ENCODE measurements at regions not wholly inside any gene's neighbourhood (a gene's known extent, or its start where the extent isn't known, plus 50 kb on each side); places are given as distances from the start of the nearest gene placed in this dataset.

DNA sequence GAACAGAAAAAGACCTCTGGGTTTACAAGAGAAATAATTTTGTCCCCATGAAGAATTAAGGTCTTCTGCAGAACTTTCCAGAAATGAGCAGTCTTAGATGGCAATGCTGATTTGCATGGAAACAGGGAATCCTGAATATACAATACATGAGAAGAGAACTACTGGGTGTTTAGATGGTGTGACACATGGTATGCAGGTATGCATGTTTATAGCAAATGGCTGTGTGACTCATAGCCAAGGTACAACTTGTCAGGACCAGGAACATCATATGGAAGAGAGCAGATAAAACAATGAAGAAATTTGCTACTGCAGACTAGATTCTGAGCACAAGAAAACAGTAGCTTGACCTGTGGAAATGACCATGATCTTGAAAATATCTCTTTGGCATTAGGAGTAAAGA lies 907.8 kb downstream of the GATA3 start:
- Histone ChIP-seq H3K36me3 (no peaks in the 10 kb centered on the region), H3K27ac (no peak overlapping the region), H3K4me3 (no peak overlapping the region), H3K9me3 (no peaks in the 10 kb centered on the region), H3K4me1 (no peaks in the 10 kb centered on the region), H3K27me3 (ENCODE audit: low read depth) (no peaks in the 10 kb centered on the region)
- DNase-seq = no peak
- ATAC-seq = no peak
- intact Hi-C loops (cut with DNase I) = no loop called here
- TF ChIP-seq, protein P1, sequence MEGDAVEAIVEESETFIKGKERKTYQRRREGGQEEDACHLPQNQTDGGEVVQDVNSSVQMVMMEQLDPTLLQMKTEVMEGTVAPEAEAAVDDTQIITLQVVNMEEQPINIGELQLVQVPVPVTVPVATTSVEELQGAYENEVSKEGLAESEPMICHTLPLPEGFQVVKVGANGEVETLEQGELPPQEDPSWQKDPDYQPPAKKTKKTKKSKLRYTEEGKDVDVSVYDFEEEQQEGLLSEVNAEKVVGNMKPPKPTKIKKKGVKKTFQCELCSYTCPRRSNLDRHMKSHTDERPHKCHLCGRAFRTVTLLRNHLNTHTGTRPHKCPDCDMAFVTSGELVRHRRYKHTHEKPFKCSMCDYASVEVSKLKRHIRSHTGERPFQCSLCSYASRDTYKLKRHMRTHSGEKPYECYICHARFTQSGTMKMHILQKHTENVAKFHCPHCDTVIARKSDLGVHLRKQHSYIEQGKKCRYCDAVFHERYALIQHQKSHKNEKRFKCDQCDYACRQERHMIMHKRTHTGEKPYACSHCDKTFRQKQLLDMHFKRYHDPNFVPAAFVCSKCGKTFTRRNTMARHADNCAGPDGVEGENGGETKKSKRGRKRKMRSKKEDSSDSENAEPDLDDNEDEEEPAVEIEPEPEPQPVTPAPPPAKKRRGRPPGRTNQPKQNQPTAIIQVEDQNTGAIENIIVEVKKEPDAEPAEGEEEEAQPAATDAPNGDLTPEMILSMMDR (IDR thresholded peaks at IDR 0.05) = no peak

DNA sequence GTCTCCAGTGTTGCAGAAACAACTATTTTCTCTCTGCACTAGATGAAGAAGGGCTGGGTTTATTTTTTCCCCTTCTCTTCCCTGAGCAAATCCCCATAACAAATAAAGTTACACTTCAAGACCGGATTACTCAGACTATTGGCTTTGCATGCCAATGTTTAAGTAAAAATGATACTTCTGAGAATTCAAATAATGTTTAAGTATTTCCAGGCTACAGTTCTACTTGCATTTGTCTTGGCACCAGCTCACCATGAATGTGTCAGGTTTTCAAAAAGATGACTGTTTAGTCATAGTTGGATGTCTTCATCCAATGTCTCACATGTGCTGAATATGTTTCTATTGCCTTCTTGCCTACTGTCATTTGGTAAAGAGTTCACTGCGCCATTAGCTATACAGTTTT lies 912.6 kb downstream of the GATA3 start:
- Histone ChIP-seq H3K36me3 (no peaks in the 10 kb centered on the region), H3K4me3 (no peak overlapping the region), H3K4me1 (no peaks in the 10 kb centered on the region), H3K27me3 (ENCODE audit: low read depth) (no peaks in the 10 kb centered on the region), H3K27ac (no peak overlapping the region), H3K9me3 (no peaks in the 10 kb centered on the region)
- DNase-seq = no peak
- TF ChIP-seq, protein P1 (IDR thresholded peaks at IDR 0.05) = no peak
- intact Hi-C loops (cut with DNase I) = no loop called here
- ATAC-seq = no peak

DNA sequence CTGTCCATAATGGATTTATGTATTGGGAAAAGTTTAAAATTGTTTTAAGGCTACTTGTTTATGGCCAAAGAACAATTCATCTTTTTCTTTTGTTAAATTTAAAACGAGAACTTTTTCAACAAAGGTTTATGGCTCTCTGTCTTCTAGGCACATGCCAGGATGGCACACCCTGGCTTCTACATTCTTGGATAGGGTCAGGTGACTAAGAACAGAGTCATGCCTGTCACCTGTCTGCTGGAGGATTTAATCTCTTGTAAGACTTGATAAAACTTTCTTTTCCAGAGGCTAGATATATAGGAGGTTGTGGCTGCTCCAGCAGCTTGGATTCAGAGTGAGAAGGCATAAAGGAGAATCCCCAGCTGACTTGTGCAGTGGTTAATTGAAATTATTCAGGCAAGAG lies 915.4 kb downstream of the GATA3 start:
- TF ChIP-seq, protein P1 (IDR thresholded peaks at IDR 0.05) = no peak
- ATAC-seq (no peak), DNase-seq (no peak)
- no peaks in the 10 kb centered on the region for H3K27me3 ChIP-seq (ENCODE audit: low read depth)
- intact Hi-C loops (cut with DNase I) = no loop called here
- H3K27ac ChIP-seq = no peak overlapping the region
- no peaks in the 10 kb centered on the region for H3K36me3 ChIP-seq
- no peaks in the 10 kb centered on the region for H3K4me1 ChIP-seq
- H3K9me3 ChIP-seq = no peaks in the 10 kb centered on the region
- H3K4me3 ChIP-seq = no peak overlapping the region

DNA sequence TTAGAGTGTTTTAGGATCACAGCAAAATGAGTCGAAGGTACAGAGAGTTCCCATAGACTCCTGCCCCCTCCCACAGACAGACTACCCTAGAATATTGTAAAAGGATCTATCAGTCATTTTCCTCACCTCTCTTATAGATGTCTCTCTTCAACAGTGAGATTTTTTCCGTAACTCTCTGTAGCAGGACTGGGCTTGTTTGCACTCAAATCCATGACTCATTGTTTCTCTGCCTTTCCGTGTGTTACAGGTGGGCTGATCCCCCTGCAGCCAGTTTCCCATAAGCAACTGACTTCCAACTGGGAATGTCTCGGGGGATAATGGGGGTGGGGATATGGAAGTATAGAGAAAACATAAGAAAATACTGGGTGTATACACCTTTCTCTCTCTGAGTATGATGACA lies 921.0 kb downstream of the GATA3 start:
- Histone ChIP-seq H3K36me3 (no peaks in the 10 kb centered on the region), H3K4me1 (no peaks in the 10 kb centered on the region), H3K27ac (no peak overlapping the region), H3K27me3 (ENCODE audit: low read depth) (no peaks in the 10 kb centered on the region), H3K9me3 (no peaks in the 10 kb centered on the region), H3K4me3 (no peak overlapping the region)
- ATAC-seq = no peak
- TF ChIP-seq, protein P1 (IDR thresholded peaks at IDR 0.05) = no peak
- no peak for DNase-seq
- intact Hi-C loops (cut with DNase I) = no loop called here

DNA sequence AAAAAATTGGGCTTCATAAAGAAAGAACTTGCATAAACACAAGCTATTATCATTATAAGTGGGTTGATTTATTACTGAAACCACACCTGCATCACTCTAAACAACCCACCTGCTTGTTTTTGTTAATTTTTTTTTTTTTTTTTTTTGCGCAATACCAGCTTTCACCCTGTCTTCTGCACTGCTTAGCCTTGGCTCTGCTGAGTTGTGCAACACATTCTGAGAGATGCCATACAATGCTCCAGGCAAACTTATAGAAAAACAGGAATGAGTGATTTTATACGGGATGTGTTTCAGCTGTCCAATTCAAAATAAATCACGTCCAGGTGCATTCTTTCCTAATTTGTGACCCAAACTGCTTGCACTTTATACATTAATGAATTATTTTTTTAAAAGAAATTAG lies 923.6 kb downstream of the GATA3 start:
- DNase-seq = no peak
- intact Hi-C loops (cut with DNase I) = no loop called here
- no peaks in the 10 kb centered on the region for H3K9me3 ChIP-seq
- no peaks in the 10 kb centered on the region for H3K36me3 ChIP-seq
- no peaks in the 10 kb centered on the region for H3K4me1 ChIP-seq
- ATAC-seq = no peak
- no peaks in the 10 kb centered on the region for H3K27me3 ChIP-seq (ENCODE audit: low read depth)
- H3K4me3 ChIP-seq = no peak overlapping the region
- H3K27ac ChIP-seq = no peak overlapping the region
- TF ChIP-seq, protein P1 (IDR thresholded peaks at IDR 0.05) = no peak

DNA sequence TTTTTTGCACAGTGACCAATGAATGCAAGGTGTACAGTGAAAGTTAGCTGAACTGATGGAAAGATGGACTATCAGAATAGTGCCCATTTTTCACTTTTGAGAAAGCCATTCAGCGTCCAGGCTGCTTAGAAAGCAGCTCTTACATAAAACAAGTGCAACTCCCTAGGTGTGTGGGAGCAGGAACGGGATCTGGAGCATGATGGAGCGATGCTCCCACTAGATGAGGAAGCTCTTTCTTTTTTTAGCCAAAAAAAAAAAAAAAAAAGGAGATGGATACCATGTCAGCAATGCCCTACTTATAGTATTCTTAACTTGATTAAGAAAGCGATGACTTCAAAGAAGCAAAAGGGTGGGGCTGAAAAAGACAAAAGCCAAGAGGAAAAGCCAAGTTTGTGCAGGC lies 925.5 kb downstream of the GATA3 start:
- TF ChIP-seq, protein P1 (IDR thresholded peaks at IDR 0.05) = no peak
- no peaks in the 10 kb centered on the region for H3K36me3 ChIP-seq
- DNase-seq (no peak), ATAC-seq (no peak)
- no peak overlapping the region for H3K4me3 ChIP-seq
- no peaks in the 10 kb centered on the region for H3K9me3 ChIP-seq
- H3K27ac ChIP-seq = no peak overlapping the region
- intact Hi-C loops (cut with DNase I) = no loop called here
- H3K4me1 ChIP-seq = no peaks in the 10 kb centered on the region
- H3K27me3 ChIP-seq (ENCODE audit: low read depth) = no peaks in the 10 kb centered on the region
